Nucleus accumbens (tissue), 56 donors: ENCODE measurements at regions not wholly inside any gene's neighbourhood (a gene's known extent, or its start where the extent isn't known, plus 50 kb on each side); places are given as distances from the start of the nearest gene placed in this dataset.
"Not testable (repeated sequence)": the region's sequence is repeated elsewhere in the genome, so short reads cannot be mapped to it uniquely, and the experiment has no call there.

Experiments
- DNase-seq, 56 donors: peaks; one replicate each; lab custom pipeline; 2025; lab: John Stamatoyannopoulos, UW

- DNase-seq = no peak
Measured at GRCh38 chr1:14242870-14243269, 355.6 kb upstream of the KAZN start.

- no peak for DNase-seq
Measured at GRCh38 chr1:14245954-14246353, 352.5 kb upstream of the KAZN start.

GRCh38 chr1:14246471-14246870 is 352.0 kb upstream of the KAZN start:
- DNase-seq = no peak

- no peak for DNase-seq
Measured at GRCh38 chr1:14247666-14248065, 350.8 kb upstream of the KAZN start.

- DNase-seq = no peak
Measured at GRCh38 chr1:14251871-14252270, 346.6 kb upstream of the KAZN start.

GRCh38 chr1:14253676-14254075 is 344.8 kb upstream of the KAZN start:
- no peak for DNase-seq

- DNase-seq = no peak
Measured at GRCh38 chr1:14254251-14254650, 344.2 kb upstream of the KAZN start.

GRCh38 chr1:14255233-14255632 is 343.3 kb upstream of the KAZN start:
- no peak for DNase-seq

- peak in 2 of 56 donors; percentile 24 to 33 for DNase-seq
Measured at GRCh38 chr1:14255711-14256110, 342.8 kb upstream of the KAZN start.

GRCh38 chr1:14259191-14259757 is 339.2 kb upstream of the KAZN start:
- peak; percentile 17 to 98 (median 91) for DNase-seq

- DNase-seq = no peak
Measured at GRCh38 chr1:14260480-14260879, 338.0 kb upstream of the KAZN start.

GRCh38 chr1:14261395-14261794 is 337.1 kb upstream of the KAZN start:
- peak in 7 of 56 donors; percentile 4 to 33 (median 19) for DNase-seq

GRCh38 chr1:14262637-14263036 is 335.8 kb upstream of the KAZN start:
- DNase-seq = no peak

GRCh38 chr1:14263225-14263624 is 335.3 kb upstream of the KAZN start:
- no peak for DNase-seq

GRCh38 chr1:14263671-14264070 is 334.8 kb upstream of the KAZN start:
- DNase-seq = no peak

GRCh38 chr1:14265495-14265894 is 333.0 kb upstream of the KAZN start:
- no peak for DNase-seq

GRCh38 chr1:14267991-14268390 is 330.5 kb upstream of the KAZN start:
- DNase-seq = no peak

GRCh38 chr1:14270821-14271220 is 327.7 kb upstream of the KAZN start:
- no peak for DNase-seq

GRCh38 chr1:14273811-14274210 is 324.7 kb upstream of the KAZN start:
- DNase-seq = no peak

GRCh38 chr1:14279891-14280290 is 318.6 kb upstream of the KAZN start:
- not testable (repeated sequence) for DNase-seq

GRCh38 chr1:14280909-14281308 is 317.6 kb upstream of the KAZN start:
- no peak for DNase-seq

- DNase-seq = no peak
Measured at GRCh38 chr1:14281412-14281811, 317.1 kb upstream of the KAZN start.

GRCh38 chr1:14282707-14283106 is 315.8 kb upstream of the KAZN start:
- no peak for DNase-seq
